GM23338 (cell line): ENCODE measurements at regions not wholly inside any gene's neighbourhood (a gene's known extent, or its start where the extent isn't known, plus 50 kb on each side); places are given as distances from the start of the nearest gene placed in this dataset.

Source experiments
- ATAC-seq: fragments of 200-7000 bp; cut with Tn5 transposase; 3 replicates; pipeline ENCODE4 v1.9.1; 2020
- DNase-seq: peaks from one replicate; pipeline ENCODE4 v3.0.0-alpha.2; 2015; ENCODE audit warnings: low spot score
- H2AFZ ChIP-seq: fragments of 200-600 bp; sonication (generic); 2 replicates; pipeline ENCODE4 v1.8.0; 2016; ENCODE audit warnings: antibody characterized with exemption, mild to moderate bottlenecking, moderate library complexity
- H3F3A ChIP-seq: fragments of 200-600 bp; sonication (generic); replicated peaks from 2 replicates; pipeline ENCODE4 v1.8.0; 2017; ENCODE audit warnings: antibody characterized with exemption, mixed run types, low read depth
- H3K27ac ChIP-seq: fragments of 200-600 bp; sonication (generic); 2 replicates; pipeline ENCODE4 v1.6.1; 2016; ENCODE audit warnings: low read depth
- H3K27me3 ChIP-seq: fragments of 200-600 bp; sonication (generic); 2 replicates; pipeline ENCODE4 v1.8.0; 2016; ENCODE audit warnings: mild to moderate bottlenecking, mixed run types, moderate library complexity; ENCODE audit not compliant: insufficient read depth
- H3K36me3 ChIP-seq: fragments of 200-600 bp; sonication (generic); 2 replicates; pipeline ENCODE4 v1.8.0; 2016; ENCODE audit warnings: mild to moderate bottlenecking; ENCODE audit not compliant: insufficient read depth
- H3K4me1 ChIP-seq: fragments of 200-600 bp; sonication (generic); 2 replicates; pipeline ENCODE4 v1.8.0; 2016; ENCODE audit warnings: mild to moderate bottlenecking, moderate library complexity; ENCODE audit not compliant: insufficient read depth
- H3K4me2 ChIP-seq: fragments of 200-600 bp; sonication (generic); 2 replicates; pipeline ENCODE4 v1.7.1; 2017; ENCODE audit warnings: mixed run types
- H3K4me3 ChIP-seq: fragments of 200-600 bp; sonication (generic); 2 replicates; pipeline ENCODE4 v1.6.1; 2016; ENCODE audit warnings: mixed run types
- H3K79me2 ChIP-seq: fragments of 200-600 bp; sonication (generic); replicated peaks from 2 replicates; pipeline ENCODE4 v1.8.0; 2017; ENCODE audit warnings: mild to moderate bottlenecking; ENCODE audit not compliant: insufficient read depth
- H3K9me2 ChIP-seq: fragments of 200-600 bp; sonication (generic); 2 replicates; pipeline ENCODE4 v1.8.0; 2017; ENCODE audit not compliant: insufficient read depth
- H4K20me1 ChIP-seq: fragments of 200-600 bp; sonication (generic); replicated peaks from 2 replicates; pipeline ENCODE4 v1.8.0; 2017; ENCODE audit warnings: mild to moderate bottlenecking; ENCODE audit not compliant: insufficient read depth
- H3K27ac Mint-ChIP-seq: 2 replicates; pipeline ENCODE4 v1.8.0; 2020; ENCODE audit warnings: inconsistent platforms, mild to moderate bottlenecking, moderate library complexity, mixed read lengths
- H3K27me3 Mint-ChIP-seq: 3 replicates; pipeline ENCODE4 v1.8.0; 2022; ENCODE audit warnings: low read depth, mild to moderate bottlenecking, moderate library complexity, mixed read lengths, inconsistent platforms; ENCODE audit not compliant: insufficient read depth, poor library complexity
- H3K36me3 Mint-ChIP-seq: 3 replicates; pipeline ENCODE4 v1.8.0; 2021; ENCODE audit warnings: low read depth, mild to moderate bottlenecking, inconsistent platforms, moderate library complexity, mixed read lengths
- H3K4me1 Mint-ChIP-seq: 3 replicates; pipeline ENCODE4 v1.8.0; 2020; ENCODE audit warnings: mild to moderate bottlenecking, inconsistent platforms, mixed read lengths
- H3K4me3 Mint-ChIP-seq: 3 replicates; pipeline ENCODE4 v1.8.0; 2021; ENCODE audit warnings: moderate library complexity, mild to moderate bottlenecking, inconsistent platforms, mixed read lengths
- H3K9me3 Mint-ChIP-seq: 3 replicates; pipeline ENCODE4 v1.8.0; 2020; ENCODE audit warnings: moderate library complexity, mild to moderate bottlenecking, inconsistent platforms, mixed read lengths
- CTCF ChIP-seq, 2 experiments: fragments of 200-600 bp in 1 of 2; sonication (generic) in 1 of 2; conservative IDR thresholded peaks; 2 replicates each; pipeline versions ENCODE4 v1.5.1 to v1.6.1; 2016 to 2017; ENCODE audit warnings: antibody characterized with exemption in 2 of 2, low read depth in 2 of 2, mild to moderate bottlenecking in 2 of 2, moderate library complexity in 1 of 2
- ETS1 ChIP-seq: IDR thresholded peaks from 2 replicates; pipeline ENCODE4 v1.6.1; 2016; ENCODE audit warnings: antibody characterized with exemption
- EZH2 ChIP-seq: fragments of 200-600 bp; sonication (generic); IDR thresholded peaks from one replicate; pipeline ENCODE4 v1.8.0; 2017; ENCODE audit warnings: antibody characterized with exemption, mild to moderate bottlenecking, low read depth; ENCODE audit not compliant: unreplicated experiment
- EZH2phosphoT487 ChIP-seq: fragments of 200-600 bp; sonication (generic); IDR thresholded peaks from one replicate; pipeline ENCODE4 v1.8.1; 2018; ENCODE audit warnings: antibody characterized with exemption; ENCODE audit not compliant: unreplicated experiment
- NANOG ChIP-seq: IDR thresholded peaks from 2 replicates; pipeline ENCODE4 v1.6.1; 2016; ENCODE audit warnings: antibody characterized with exemption, borderline replicate concordance
- POLR2AphosphoS5 ChIP-seq: IDR thresholded peaks from 2 replicates; pipeline ENCODE4 v1.6.1; 2016; ENCODE audit warnings: antibody characterized with exemption, low read depth
- REST ChIP-seq: IDR thresholded peaks from one replicate; pipeline ENCODE4 v1.6.1; 2018; ENCODE audit warnings: antibody characterized with exemption; ENCODE audit not compliant: unreplicated experiment
- ZNF114 ChIP-seq: fragments of 250-450 bp; sonication (Bioruptor Pico); IDR thresholded peaks from 2 replicates; pipeline ENCODE4 v1.5.0; 2020; ENCODE audit warnings: mild to moderate bottlenecking, moderate library complexity
- ZNF331 ChIP-seq: fragments of 250-450 bp; sonication (Bioruptor Pico); IDR thresholded peaks from 2 replicates; pipeline ENCODE4 v1.5.0; 2020; ENCODE audit warnings: low read depth, mild to moderate bottlenecking, moderate library complexity

DNA sequence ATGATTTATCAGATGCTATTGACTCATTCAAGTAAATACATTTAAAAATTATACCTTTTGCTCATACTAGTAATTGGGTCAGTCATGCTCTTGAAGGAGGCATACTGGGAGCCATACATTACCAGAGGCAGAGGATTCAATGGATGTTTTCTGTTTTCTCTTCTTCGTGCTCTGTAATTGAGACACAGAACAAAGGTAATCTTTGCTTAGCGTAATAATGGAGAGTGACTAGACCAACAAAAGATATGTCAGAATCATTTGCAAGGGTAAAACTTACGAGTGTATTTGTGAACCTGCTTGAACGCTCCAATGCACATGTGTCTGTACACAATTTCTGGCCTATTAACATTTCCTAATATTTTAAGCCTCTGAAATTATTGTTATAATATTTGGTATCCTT, 296.4 kb downstream of the FOXG1 start (continued):
- no peak for TF ChIP-seq REST
- no peak for TF ChIP-seq ETS1
- no peak for TF ChIP-seq EZH2phosphoT487
- no peak for TF ChIP-seq POLR2AphosphoS5
- TF ChIP-seq ZNF331 (CRISPR knock-in tag) = no peak

DNA sequence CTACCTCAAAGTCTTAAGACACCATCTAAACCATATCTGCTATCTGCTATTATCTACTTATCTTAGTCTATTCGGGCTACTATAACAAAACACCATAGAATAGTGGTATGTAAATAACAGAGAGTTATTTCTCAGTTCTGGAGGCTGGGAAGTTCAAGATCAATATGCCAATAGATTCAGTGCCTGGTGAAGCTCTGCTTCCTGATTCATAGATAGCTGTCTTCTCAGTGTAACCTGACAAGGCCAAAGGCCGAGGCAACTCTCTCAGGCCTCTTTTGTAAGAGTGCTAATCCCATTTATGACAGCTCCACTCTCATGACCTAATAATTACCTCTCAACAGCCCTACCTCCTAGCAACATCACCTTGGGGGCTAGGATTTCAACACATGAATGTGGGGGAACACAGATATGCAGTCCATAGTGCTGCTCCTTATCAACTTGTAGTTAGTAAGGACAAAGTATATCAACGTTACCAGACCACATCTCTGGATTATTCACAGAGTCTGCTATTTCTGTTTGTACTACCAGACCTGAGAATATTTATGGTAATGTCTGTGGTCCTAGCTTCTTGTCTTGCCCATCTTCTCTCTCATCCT, 297.8 kb downstream of the FOXG1 start:
- Histone ChIP-seq H2AFZ (no peak overlapping the region), H3F3A (no peaks in the 10 kb centered on the region), H3K36me3 (no peaks in the 10 kb centered on the region), H3K4me2 (no peak overlapping the region), H3K4me1 (no peaks in the 10 kb centered on the region), H3K79me2 (no peaks in the 10 kb centered on the region), H3K9me2 (0 out of 2 replicates have a peak, but pooled peaks cover 7% of the 10 kb centered on the region), H3K4me3 (no peak overlapping the region), H3K27ac (no peak overlapping the region), H4K20me1 (no peaks in the 10 kb centered on the region), H3K27me3 (no peaks in the 10 kb centered on the region)
- Mint-ChIP-seq H3K9me3 (no peaks in the 10 kb centered on the region), H3K36me3 (no peaks in the 10 kb centered on the region; the same call in 2 of the 3 replicates), H3K4me3 (no peak overlapping the region), H3K4me1 (no peaks in the 10 kb centered on the region), H3K27ac (no peak overlapping the region), H3K27me3 (peaks cover 5% of the 10 kb centered on the region)
- ATAC-seq = no peak
- no peak for DNase-seq
- TF ChIP-seq NANOG (no peak), CTCF (conservative IDR thresholded peaks at IDR 0.05; ENCODE audit: low read depth in 2 of 2) (no peak), EZH2 (no peak), ZNF331 (CRISPR knock-in tag) (no peak), ZNF114 (CRISPR knock-in tag) (no peak), REST (no peak), ETS1 (no peak)
